DOHH2 (cell line): ENCODE measurements at regions not wholly inside any gene's neighbourhood (a gene's known extent, or its start where the extent isn't known, plus 50 kb on each side); places are given as distances from the start of the nearest gene placed in this dataset.

ENCODE experiments used
- H3F3A ChIP-seq: fragments of 200-600 bp; sonication (generic), shearing (Covaris generic); 2 replicates; pipeline ENCODE4 v1.6.0; 2016; ENCODE audit warnings: antibody characterized with exemption, mild to moderate bottlenecking; ENCODE audit not compliant: control insufficient read depth, insufficient read depth
- H3K27ac ChIP-seq: fragments of 200-600 bp; sonication (generic); 2 replicates; pipeline ENCODE4 v1.5.1; 2014; ENCODE audit warnings: low read depth, mild to moderate bottlenecking, low read length, moderate library complexity
- H3K27me3 ChIP-seq: fragments of 200-600 bp; sonication (generic); 2 replicates; pipeline ENCODE4 v1.6.1; 2014; ENCODE audit warnings: mild to moderate bottlenecking, low read length, mixed read lengths; ENCODE audit not compliant: control insufficient read depth
- H3K36me3 ChIP-seq: fragments of 200-600 bp; sonication (generic); 2 replicates; pipeline ENCODE4 v1.6.1; 2014; ENCODE audit warnings: mild to moderate bottlenecking, low read length, moderate library complexity, mixed read lengths; ENCODE audit not compliant: control insufficient read depth
- H3K4me1 ChIP-seq: fragments of 200-600 bp; sonication (generic); 2 replicates; pipeline ENCODE4 v1.6.1; 2014; ENCODE audit warnings: mild to moderate bottlenecking, low read length, mixed read lengths; ENCODE audit not compliant: control insufficient read depth
- H3K4me2 ChIP-seq: fragments of 200-600 bp; sonication (generic); 2 replicates; pipeline ENCODE4 v1.6.0; 2014; ENCODE audit warnings: mild to moderate bottlenecking, low read length, moderate library complexity
- H3K4me3 ChIP-seq: fragments of 200-600 bp; sonication (generic); 2 replicates; pipeline ENCODE4 v1.5.1; 2014; ENCODE audit warnings: mild to moderate bottlenecking, low read length, mixed read lengths
- H3K79me2 ChIP-seq: fragments of 200-600 bp; sonication (generic); 2 replicates; pipeline ENCODE4 v1.6.1; 2014; ENCODE audit warnings: mild to moderate bottlenecking, low read length, mixed read lengths; ENCODE audit not compliant: control insufficient read depth
- H3K9me2 ChIP-seq: fragments of 200-600 bp; sonication (generic); replicated peaks from 2 replicates; pipeline ENCODE4 v1.6.1; 2014; ENCODE audit warnings: mild to moderate bottlenecking, low read length, mixed read lengths; ENCODE audit not compliant: control insufficient read depth
- H3K9me3 ChIP-seq: fragments of 200-600 bp; sonication (generic); 2 replicates; pipeline ENCODE4 v1.6.1; 2014; ENCODE audit warnings: antibody characterized with exemption, low read length, mixed read lengths; ENCODE audit not compliant: control insufficient read depth, insufficient read depth
- H4K20me1 ChIP-seq: fragments of 200-600 bp; sonication (generic); 2 replicates; pipeline ENCODE4 v1.6.0; 2014; ENCODE audit warnings: low read depth, mild to moderate bottlenecking, antibody characterized with exemption, low read length, moderate library complexity; ENCODE audit not compliant: control insufficient read depth, insufficient read depth
- CTCF ChIP-seq: fragments of 200-600 bp; sonication (generic); IDR thresholded peaks from one replicate; pipeline ENCODE4 v1.5.1; 2014; ENCODE audit warnings: antibody characterized with exemption, mild to moderate bottlenecking, low read depth, low read length; ENCODE audit not compliant: poor library complexity, severe bottlenecking
- EZH2phosphoT487 ChIP-seq: fragments of 200-600 bp; sonication (generic); IDR thresholded peaks from 2 replicates; pipeline ENCODE4 v1.6.1; 2017; ENCODE audit warnings: borderline replicate concordance, mild to moderate bottlenecking, antibody characterized with exemption, low read length, moderate library complexity, mixed read lengths

GRCh38 chr9:12141422-12141821 is 551.8 kb upstream of the TYRP1 start:
- no peaks in the 10 kb centered on the region for H3K9me2 ChIP-seq
- no peak overlapping the region for H3K4me3 ChIP-seq
- TF ChIP-seq CTCF (no peak), EZH2phosphoT487 (no peak)
- peaks cover 3% of the 10 kb centered on the region; the same call in 1 of the 2 replicates for H3K9me3 ChIP-seq
- H3K27me3 ChIP-seq: no peaks in the 10 kb centered on the region
- H3K79me2 ChIP-seq: no peaks in the 10 kb centered on the region
- no peaks in the 10 kb centered on the region for H3K4me1 ChIP-seq
- no peak overlapping the region for H3K27ac ChIP-seq
- H3F3A ChIP-seq: no peaks in the 10 kb centered on the region
- no peaks in the 10 kb centered on the region for H3K36me3 ChIP-seq
- no peaks in the 10 kb centered on the region for H4K20me1 ChIP-seq
- H3K4me2 ChIP-seq: no peak overlapping the region

- Histone ChIP-seq H3K9me3 (no peaks in the 10 kb centered on the region), H3K36me3 (no peaks in the 10 kb centered on the region), H3F3A (no peaks in the 10 kb centered on the region), H3K27ac (no peak overlapping the region), H3K4me2 (no peak overlapping the region), H3K4me1 (no peaks in the 10 kb centered on the region), H3K79me2 (no peaks in the 10 kb centered on the region), H3K9me2 (no peaks in the 10 kb centered on the region), H3K27me3 (no peaks in the 10 kb centered on the region), H3K4me3 (no peak overlapping the region), H4K20me1 (no peaks in the 10 kb centered on the region)
- no peak for TF ChIP-seq EZH2phosphoT487
- no peak for TF ChIP-seq CTCF
Observed at GRCh38 chr9:12155401-12156134, 537.6 kb upstream of the TYRP1 start.

- Histone ChIP-seq H3K9me2 (no peaks in the 10 kb centered on the region), H3F3A (no peaks in the 10 kb centered on the region), H3K27ac (no peak overlapping the region), H3K4me3 (no peak overlapping the region), H3K9me3 (no peaks in the 10 kb centered on the region), H3K27me3 (no peaks in the 10 kb centered on the region), H3K4me1 (no peaks in the 10 kb centered on the region), H3K4me2 (no peak overlapping the region), H4K20me1 (no peaks in the 10 kb centered on the region), H3K79me2 (no peaks in the 10 kb centered on the region), H3K36me3 (no peaks in the 10 kb centered on the region)
- TF ChIP-seq EZH2phosphoT487: no peak
- no peak for TF ChIP-seq CTCF
Observed at GRCh38 chr9:12162181-12162815, 530.9 kb upstream of the TYRP1 start.
